Esophagus squamous epithelium (tissue), 4 donors: ENCODE measurements at regions not wholly inside any gene's neighbourhood (a gene's known extent, or its start where the extent isn't known, plus 50 kb on each side); places are given as distances from the start of the nearest gene placed in this dataset.

Experiments used
- CTCF ChIP-seq, 6 experiments: fragments of 450-650 bp in 4 of 6; fragments of 200-600 bp in 2 of 6; sonication (generic) in 2 of 6; IDR thresholded peaks; one replicate each; pipeline ENCODE4 v1.5.1; 2016 to 2019; ENCODE audit warnings: antibody characterized with exemption in 6 of 6, mild to moderate bottlenecking in 4 of 6, moderate library complexity in 4 of 6
- POLR2A ChIP-seq, 4 donors: fragments of 450-650 bp; IDR thresholded peaks; one replicate each; pipeline ENCODE4 v1.6.1; 2017; ENCODE audit warnings: antibody characterized with exemption in 4 of 4, mild to moderate bottlenecking in 4 of 4, moderate library complexity in 3 of 4

GRCh38 chr10:61298194-61298593 is 155.0 kb downstream of the TMEM26 start:
- TF ChIP-seq CTCF (IDR thresholded peaks at IDR 0.05): no peak
- TF ChIP-seq POLR2A (IDR thresholded peaks at IDR 0.05): no peak
